Upper lobe of left lung (tissue), 6 donors: ENCODE measurements at regions not wholly inside any gene's neighbourhood (a gene's known extent, or its start where the extent isn't known, plus 50 kb on each side); places are given as distances from the start of the nearest gene placed in this dataset.

Experiments
- ATAC-seq, 2 donors: fragments of 200-7000 bp; cut with Tn5 transposase; one replicate each; pipeline ENCODE4 v1.9.1; 2022; ENCODE audit warnings: mild to moderate bottlenecking in 2 of 2, moderate library complexity in 2 of 2; ENCODE audit not compliant: low FRiP score in 2 of 2
- DNase-seq, 2 donors: peaks; one replicate each; pipeline ENCODE4 v3.0.0-alpha.2; 2019 to 2020
- H3K27ac ChIP-seq, 4 donors: fragments of 200-600 bp; sonication (generic); one replicate each; pipeline ENCODE4 v1.5.1; 2016 to 2019
- H3K27me3 ChIP-seq, 4 donors: fragments of 200-600 bp; sonication (generic); one replicate each; pipeline ENCODE4 v1.5.1; 2017 to 2019
- H3K36me3 ChIP-seq, 4 donors: fragments of 200-600 bp; sonication (generic); one replicate each; pipeline ENCODE4 v1.5.1; 2016 to 2019
- H3K4me1 ChIP-seq, 4 donors: fragments of 200-600 bp; sonication (generic); one replicate each; pipeline ENCODE4 v1.5.1; 2018 to 2019
- H3K4me3 ChIP-seq, 4 donors: fragments of 200-600 bp; sonication (generic); one replicate each; pipeline ENCODE4 v1.5.1; 2017 to 2019; ENCODE audit warnings: mild to moderate bottlenecking in 2 of 4, moderate library complexity in 1 of 4
- H3K9me3 ChIP-seq, 4 donors: fragments of 200-600 bp; sonication (generic); one replicate each; pipeline ENCODE4 v1.5.1; 2018 to 2019
- EP300 ChIP-seq, 4 donors: sonication (generic); formaldehyde crosslinking; IDR thresholded peaks; one replicate each; pipeline ENCODE4 v1.5.1; 2017; ENCODE audit warnings: antibody characterized with exemption in 4 of 4, control low read depth in 2 of 4
- POLR2A ChIP-seq, 4 donors: fragments of 450-650 bp; IDR thresholded peaks; one replicate each; pipeline ENCODE4 v1.5.1; 2016 to 2017; ENCODE audit warnings: antibody characterized with exemption in 4 of 4, mild to moderate bottlenecking in 2 of 4
- POLR2AphosphoS5 ChIP-seq, 2 donors: sonication (generic); formaldehyde crosslinking; IDR thresholded peaks; one replicate each; pipeline ENCODE4 v1.5.1; 2017; ENCODE audit warnings: antibody characterized with exemption in 2 of 2
- WGBS, 2 donors: methylation state at CpG; one replicate each; pipeline ENCODE4 v1.1.5; 2017 to 2018; 5-methylcytosine and 5-hydroxymethylcytosine counted together
- TF ChIP-seq, protein P1 (sequence below), 6 experiments: fragments of 450-650 bp in 4 of 6; fragments of 200-600 bp in 2 of 6; sonication (generic) in 2 of 6; IDR thresholded peaks; one replicate each; pipeline ENCODE4 v1.5.1; 2016 to 2019; ENCODE audit warnings: antibody characterized with exemption in 6 of 6
- donor health status: DM: no; HTN: no; CAD: no; lungs with moderate emphysema.
- donor health status: DM: no; HTN: yes; CAD: no; lungs with severe emphysema.

DNA sequence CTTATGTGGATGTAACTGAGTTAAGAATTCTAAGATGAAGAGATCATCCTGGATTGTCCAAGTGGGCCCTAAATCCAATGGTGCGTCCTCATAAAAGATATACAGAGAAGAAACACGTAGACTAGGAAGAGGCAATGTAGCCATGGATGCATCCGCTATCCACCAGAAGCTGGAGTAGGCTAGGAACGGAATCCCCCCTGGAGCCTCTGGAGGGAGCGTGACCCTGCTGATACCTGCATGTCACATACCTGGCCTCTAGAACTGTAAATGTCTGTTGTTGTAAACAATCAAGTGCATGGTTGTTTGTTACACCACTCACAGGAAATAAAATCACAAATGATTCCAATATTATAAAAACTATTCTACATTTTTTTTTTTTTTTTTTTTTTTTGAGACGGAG, 254.5 kb upstream of the RORA start:
- 87 to 92% methylated on average over 6 of the region's 6 CpGs for WGBS, 2 donors
- H3K4me3 ChIP-seq, result no peak overlapping the region
- ATAC-seq, result no peak
- TF ChIP-seq POLR2AphosphoS5 (IDR thresholded peaks at IDR 0.05), result no peak
- TF ChIP-seq, protein P1, sequence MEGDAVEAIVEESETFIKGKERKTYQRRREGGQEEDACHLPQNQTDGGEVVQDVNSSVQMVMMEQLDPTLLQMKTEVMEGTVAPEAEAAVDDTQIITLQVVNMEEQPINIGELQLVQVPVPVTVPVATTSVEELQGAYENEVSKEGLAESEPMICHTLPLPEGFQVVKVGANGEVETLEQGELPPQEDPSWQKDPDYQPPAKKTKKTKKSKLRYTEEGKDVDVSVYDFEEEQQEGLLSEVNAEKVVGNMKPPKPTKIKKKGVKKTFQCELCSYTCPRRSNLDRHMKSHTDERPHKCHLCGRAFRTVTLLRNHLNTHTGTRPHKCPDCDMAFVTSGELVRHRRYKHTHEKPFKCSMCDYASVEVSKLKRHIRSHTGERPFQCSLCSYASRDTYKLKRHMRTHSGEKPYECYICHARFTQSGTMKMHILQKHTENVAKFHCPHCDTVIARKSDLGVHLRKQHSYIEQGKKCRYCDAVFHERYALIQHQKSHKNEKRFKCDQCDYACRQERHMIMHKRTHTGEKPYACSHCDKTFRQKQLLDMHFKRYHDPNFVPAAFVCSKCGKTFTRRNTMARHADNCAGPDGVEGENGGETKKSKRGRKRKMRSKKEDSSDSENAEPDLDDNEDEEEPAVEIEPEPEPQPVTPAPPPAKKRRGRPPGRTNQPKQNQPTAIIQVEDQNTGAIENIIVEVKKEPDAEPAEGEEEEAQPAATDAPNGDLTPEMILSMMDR (IDR thresholded peaks at IDR 0.05), result no peak
- TF ChIP-seq POLR2A (IDR thresholded peaks at IDR 0.05), result no peak
- TF ChIP-seq EP300 (IDR thresholded peaks at IDR 0.05), result no peak
- no peaks in the 10 kb centered on the region for H3K4me1 ChIP-seq
- H3K36me3 ChIP-seq, result no peaks in the 10 kb centered on the region
- DNase-seq, result no peak
- H3K27ac ChIP-seq, result no peak overlapping the region
- H3K27me3 ChIP-seq, result no peaks in the 10 kb centered on the region
- H3K9me3 ChIP-seq, result no peaks in the 10 kb centered on the region

DNA sequence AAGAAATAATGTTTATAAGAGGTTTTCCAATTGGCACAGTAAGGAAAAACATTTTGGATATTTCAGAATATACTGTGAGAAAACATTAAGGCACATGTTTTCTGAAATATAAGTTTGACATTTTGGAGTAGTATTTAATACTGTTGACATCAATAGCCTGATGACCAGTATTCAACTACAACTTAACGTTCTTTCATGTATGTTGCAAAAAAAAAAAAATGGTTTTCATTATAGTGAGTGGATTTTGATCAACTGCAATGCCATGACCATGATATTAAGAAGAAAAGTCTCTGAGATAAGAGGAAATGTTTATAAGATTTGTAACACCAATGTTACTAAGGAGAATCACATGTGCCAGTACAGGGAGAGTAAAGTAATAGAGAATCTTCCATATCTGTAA, 252.8 kb upstream of the RORA start:
- ATAC-seq, result no peak
- no peak for DNase-seq
- 75 to 76% methylated on average over 1 of the region's 1 CpG for WGBS, 2 donors
- Histone ChIP-seq H3K4me1 (no peaks in the 10 kb centered on the region), H3K36me3 (no peaks in the 10 kb centered on the region), H3K9me3 (no peaks in the 10 kb centered on the region), H3K27me3 (no peaks in the 10 kb centered on the region), H3K4me3 (no peak overlapping the region), H3K27ac (no peak overlapping the region)
- TF ChIP-seq POLR2A (IDR thresholded peaks at IDR 0.05) (no peak), EP300 (IDR thresholded peaks at IDR 0.05) (no peak), POLR2AphosphoS5 (IDR thresholded peaks at IDR 0.05) (no peak)
- TF ChIP-seq, protein P1 (IDR thresholded peaks at IDR 0.05), result no peak

DNA sequence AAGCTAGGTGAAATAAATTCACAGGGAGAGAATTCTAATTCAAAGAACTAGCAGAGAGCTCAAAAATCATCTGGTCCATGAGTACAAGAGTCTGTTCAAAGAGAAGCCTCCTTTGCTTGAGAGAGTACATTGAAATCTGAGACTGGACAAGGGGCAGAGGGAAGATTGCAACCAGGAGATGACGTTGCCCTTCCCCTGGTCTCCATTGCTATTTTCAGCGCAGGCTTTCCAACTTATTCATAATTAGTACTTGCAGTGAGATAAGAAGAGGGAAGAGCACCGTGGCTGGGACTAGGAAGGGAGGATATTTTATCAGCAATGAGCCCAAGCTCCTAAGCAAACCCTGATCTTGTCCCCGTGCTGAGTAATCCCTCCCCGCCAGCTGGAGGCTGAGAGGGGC, 251.8 kb upstream of the RORA start:
- ATAC-seq, result no peak
- Histone ChIP-seq H3K27me3 (no peaks in the 10 kb centered on the region), H3K36me3 (no peaks in the 10 kb centered on the region), H3K4me3 (no peak overlapping the region), H3K27ac (no peak overlapping the region), H3K4me1 (no peaks in the 10 kb centered on the region), H3K9me3 (no peaks in the 10 kb centered on the region)
- 61 to 66% methylated on average over 5 of the region's 5 CpGs for WGBS, 2 donors
- TF ChIP-seq, protein P1 (IDR thresholded peaks at IDR 0.05), result no peak
- TF ChIP-seq POLR2A (IDR thresholded peaks at IDR 0.05) (no peak), EP300 (IDR thresholded peaks at IDR 0.05) (no peak), POLR2AphosphoS5 (IDR thresholded peaks at IDR 0.05) (no peak)
- DNase-seq, result no peak

DNA sequence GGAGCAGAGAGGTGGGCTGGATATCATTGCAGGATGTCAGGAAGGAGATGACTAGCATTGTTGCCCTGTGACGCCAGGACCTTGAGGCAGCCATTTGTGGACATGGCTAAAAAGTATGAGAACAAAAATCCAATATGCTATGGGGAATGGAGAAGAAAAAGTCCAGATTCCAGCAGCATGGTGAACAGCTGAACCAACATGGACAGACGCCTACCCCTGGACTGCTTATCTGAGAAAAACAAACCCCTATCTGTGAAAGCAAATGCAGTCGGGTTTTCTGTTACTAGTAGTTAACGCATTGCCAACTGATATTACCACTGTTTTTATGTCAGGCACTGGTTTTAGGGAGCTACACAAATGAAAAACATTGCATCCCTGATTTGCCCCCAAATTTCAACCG, 251.2 kb upstream of the RORA start:
- Histone ChIP-seq H3K4me1 (no peaks in the 10 kb centered on the region), H3K27ac (no peak overlapping the region), H3K27me3 (no peaks in the 10 kb centered on the region), H3K9me3 (no peaks in the 10 kb centered on the region), H3K36me3 (no peaks in the 10 kb centered on the region), H3K4me3 (no peak overlapping the region)
- WGBS, 2 donors, result 75 to 85% methylated on average over 5 of the region's 5 CpGs
- DNase-seq (no peak), ATAC-seq (no peak)
- TF ChIP-seq POLR2AphosphoS5 (IDR thresholded peaks at IDR 0.05) (no peak), EP300 (IDR thresholded peaks at IDR 0.05) (no peak), POLR2A (IDR thresholded peaks at IDR 0.05) (no peak)
- TF ChIP-seq, protein P1 (IDR thresholded peaks at IDR 0.05), result no peak

DNA sequence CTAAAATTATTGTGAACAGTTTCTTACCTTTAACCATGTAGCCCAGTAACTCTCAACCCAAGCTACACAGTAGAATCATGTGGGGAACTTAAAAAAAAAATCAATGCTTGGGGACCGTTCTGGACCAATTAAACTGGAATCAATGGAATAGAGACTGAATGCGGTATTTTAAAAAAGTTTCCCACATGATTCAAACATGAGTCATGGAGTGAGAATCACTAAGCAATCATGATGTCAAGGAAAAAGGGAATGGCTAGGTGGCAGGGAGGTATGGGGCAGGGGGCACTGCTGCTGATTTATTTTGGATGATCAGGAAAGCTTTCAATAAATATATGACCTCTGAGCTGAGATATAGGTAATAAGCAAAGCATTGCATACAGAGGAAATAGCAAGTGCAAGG, 250.5 kb upstream of the RORA start:
- Histone ChIP-seq H3K4me1 (no peaks in the 10 kb centered on the region), H3K27ac (no peak overlapping the region), H3K27me3 (no peaks in the 10 kb centered on the region), H3K9me3 (no peaks in the 10 kb centered on the region), H3K36me3 (no peaks in the 10 kb centered on the region), H3K4me3 (no peak overlapping the region)
- TF ChIP-seq, protein P1 (IDR thresholded peaks at IDR 0.05), result no peak
- no peak for TF ChIP-seq POLR2AphosphoS5 (IDR thresholded peaks at IDR 0.05)
- no peak for TF ChIP-seq POLR2A (IDR thresholded peaks at IDR 0.05)
- no peak for TF ChIP-seq EP300 (IDR thresholded peaks at IDR 0.05)
- ATAC-seq, result no peak
- no peak for DNase-seq
- 87 to 90% methylated on average over 2 of the region's 2 CpGs for WGBS, 2 donors
